ENCODE measurements at regions not wholly inside any gene's neighbourhood (a gene's known extent, or its start where the extent isn't known, plus 50 kb on each side); places are given as distances from the start of the nearest gene placed in this dataset.

DNA sequence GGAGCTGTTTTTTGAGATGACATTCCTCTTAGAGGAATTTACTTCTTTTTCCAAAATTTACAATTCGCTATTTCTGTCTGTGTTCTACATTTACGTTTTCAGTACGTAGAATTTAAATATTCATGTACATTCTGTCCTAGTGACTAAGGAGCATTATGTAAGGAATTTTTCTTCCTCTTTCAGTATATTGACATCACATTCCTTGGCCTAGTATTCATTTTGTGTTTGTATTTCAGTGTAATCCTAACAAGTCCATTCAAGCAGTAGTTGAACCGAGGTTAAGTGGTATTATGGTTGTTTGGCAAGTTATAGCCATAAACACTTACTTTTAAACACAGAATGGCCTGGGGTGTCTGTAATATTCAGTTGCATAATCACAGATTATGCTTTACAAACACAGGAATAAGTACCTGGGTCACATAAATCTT lies 465.2 kb downstream of the PCNX1 start:
- TF ChIP-seq, protein P1, sequence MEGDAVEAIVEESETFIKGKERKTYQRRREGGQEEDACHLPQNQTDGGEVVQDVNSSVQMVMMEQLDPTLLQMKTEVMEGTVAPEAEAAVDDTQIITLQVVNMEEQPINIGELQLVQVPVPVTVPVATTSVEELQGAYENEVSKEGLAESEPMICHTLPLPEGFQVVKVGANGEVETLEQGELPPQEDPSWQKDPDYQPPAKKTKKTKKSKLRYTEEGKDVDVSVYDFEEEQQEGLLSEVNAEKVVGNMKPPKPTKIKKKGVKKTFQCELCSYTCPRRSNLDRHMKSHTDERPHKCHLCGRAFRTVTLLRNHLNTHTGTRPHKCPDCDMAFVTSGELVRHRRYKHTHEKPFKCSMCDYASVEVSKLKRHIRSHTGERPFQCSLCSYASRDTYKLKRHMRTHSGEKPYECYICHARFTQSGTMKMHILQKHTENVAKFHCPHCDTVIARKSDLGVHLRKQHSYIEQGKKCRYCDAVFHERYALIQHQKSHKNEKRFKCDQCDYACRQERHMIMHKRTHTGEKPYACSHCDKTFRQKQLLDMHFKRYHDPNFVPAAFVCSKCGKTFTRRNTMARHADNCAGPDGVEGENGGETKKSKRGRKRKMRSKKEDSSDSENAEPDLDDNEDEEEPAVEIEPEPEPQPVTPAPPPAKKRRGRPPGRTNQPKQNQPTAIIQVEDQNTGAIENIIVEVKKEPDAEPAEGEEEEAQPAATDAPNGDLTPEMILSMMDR (IDR thresholded peaks at IDR 0.05; ENCODE audit: low read depth, low read length, missing input control), result no peak
- TF ChIP-seq, protein P2, sequence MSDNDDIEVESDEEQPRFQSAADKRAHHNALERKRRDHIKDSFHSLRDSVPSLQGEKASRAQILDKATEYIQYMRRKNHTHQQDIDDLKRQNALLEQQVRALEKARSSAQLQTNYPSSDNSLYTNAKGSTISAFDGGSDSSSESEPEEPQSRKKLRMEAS (IDR thresholded peaks at IDR 0.05), result no peak
- TF ChIP-seq REST (IDR thresholded peaks at IDR 0.05) (no peak), RAD21 (IDR thresholded peaks at IDR 0.05) (no peak), FOXA1 (IDR thresholded peaks at IDR 0.05) (no peak), JUND (IDR thresholded peaks at IDR 0.05) (no peak), TAF1 (conservative IDR thresholded peaks at IDR 0.05) (no peak)
- TF ChIP-seq, protein P3, sequence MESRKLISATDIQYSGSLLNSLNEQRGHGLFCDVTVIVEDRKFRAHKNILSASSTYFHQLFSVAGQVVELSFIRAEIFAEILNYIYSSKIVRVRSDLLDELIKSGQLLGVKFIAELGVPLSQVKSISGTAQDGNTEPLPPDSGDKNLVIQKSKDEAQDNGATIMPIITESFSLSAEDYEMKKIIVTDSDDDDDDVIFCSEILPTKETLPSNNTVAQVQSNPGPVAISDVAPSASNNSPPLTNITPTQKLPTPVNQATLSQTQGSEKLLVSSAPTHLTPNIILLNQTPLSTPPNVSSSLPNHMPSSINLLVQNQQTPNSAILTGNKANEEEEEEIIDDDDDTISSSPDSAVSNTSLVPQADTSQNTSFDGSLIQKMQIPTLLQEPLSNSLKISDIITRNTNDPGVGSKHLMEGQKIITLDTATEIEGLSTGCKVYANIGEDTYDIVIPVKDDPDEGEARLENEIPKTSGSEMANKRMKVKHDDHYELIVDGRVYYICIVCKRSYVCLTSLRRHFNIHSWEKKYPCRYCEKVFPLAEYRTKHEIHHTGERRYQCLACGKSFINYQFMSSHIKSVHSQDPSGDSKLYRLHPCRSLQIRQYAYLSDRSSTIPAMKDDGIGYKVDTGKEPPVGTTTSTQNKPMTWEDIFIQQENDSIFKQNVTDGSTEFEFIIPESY (IDR thresholded peaks at IDR 0.05), result no peak
